H1 (cell line): ENCODE measurements at regions not wholly inside any gene's neighbourhood (a gene's known extent, or its start where the extent isn't known, plus 50 kb on each side); places are given as distances from the start of the nearest gene placed in this dataset.
A peak's percentile ranks its signal among the peaks of the same experiment; 100 is the strongest.

Experiments used
- CTCF ChIA-PET: fragments of 300-600 bp; sonication (Branson Sonifier 250); formaldehyde crosslinking; loops from one replicate; lab custom pipeline; 2021; ENCODE audit not compliant: partially characterized antibody; lab: Charles Lee
- POLR2A ChIA-PET: fragments of 300-600 bp; sonication (Branson Sonifier 250); formaldehyde crosslinking; loops from one replicate; lab custom pipeline; 2021; ENCODE audit warnings: inconsistent platforms; ENCODE audit not compliant: partially characterized antibody; lab: Charles Lee
- DNase-seq, 2 experiments: peaks; one replicate each; pipeline versions ENCODE4 v3.0.0 to v3.0.0-alpha.2; 2010 to 2022; ENCODE audit warnings: low spot score in 2 of 2, low read depth in 1 of 2, mixed read lengths in 1 of 2
- FAIRE-seq: peaks from 2 replicates; lab custom pipeline; 2011; peaks lifted over from hg19 to GRCh38; lab: Jason Lieb, UNC
- H2AFZ ChIP-seq: 2 replicates; pipeline ENCODE4 v1.8.1; 2012; ENCODE audit warnings: low read length, inconsistent platforms
- H2AK5ac ChIP-seq: 2 replicates; pipeline ENCODE4 v1.6.1; 2013; ENCODE audit warnings: low read depth, low read length
- H2BK120ac ChIP-seq: replicated peaks from 2 replicates; pipeline ENCODE3; 2013; ENCODE audit warnings: low read depth, low read length, inconsistent platforms
- H2BK12ac ChIP-seq: 2 replicates; pipeline ENCODE4 v1.6.1; 2013; ENCODE audit warnings: low read depth, low read length
- H2BK15ac ChIP-seq: 2 replicates; pipeline ENCODE4 v1.6.1; 2013; ENCODE audit warnings: low read length
- H2BK20ac ChIP-seq: 2 replicates; pipeline ENCODE4 v1.6.1; 2013; ENCODE audit warnings: low read length
- H2BK5ac ChIP-seq: 2 replicates; pipeline ENCODE4 v1.6.1; 2013; ENCODE audit warnings: low read depth, low read length
- H3K14ac ChIP-seq: 2 replicates; pipeline ENCODE4 v1.6.1; 2013; ENCODE audit warnings: inconsistent platforms; ENCODE audit not compliant: insufficient read length
- H3K18ac ChIP-seq: 2 replicates; pipeline ENCODE4 v1.6.1; 2013; ENCODE audit warnings: low read length; ENCODE audit errors: extremely low read depth
- H3K23ac ChIP-seq: 2 replicates; pipeline ENCODE4 v1.6.1; 2013; ENCODE audit warnings: inconsistent platforms; ENCODE audit not compliant: insufficient read length
- H3K23me2 ChIP-seq: 2 replicates; pipeline ENCODE4 v1.6.1; 2013; ENCODE audit warnings: low read depth, low read length
- H3K27ac ChIP-seq: 2 replicates; pipeline ENCODE4 v1.6.1; 2011; ENCODE audit warnings: low read depth, low read length, inconsistent platforms
- H3K27me3 ChIP-seq, 4 experiments: replicated peaks in 1 of 4; 1 replicate in 1 of 4; 2 replicates in 3 of 4; pipeline versions ENCODE4 v1.6.1 to v1.8.1; 2011 to 2013; ENCODE audit warnings: low read length in 3 of 4, mild to moderate bottlenecking in 3 of 4, inconsistent platforms in 2 of 4, mixed read lengths in 2 of 4, moderate library complexity in 1 of 4; ENCODE audit not compliant: control insufficient read depth in 3 of 4, insufficient read depth in 3 of 4; ENCODE audit errors: extremely low read depth in 1 of 4
- H3K36me3 ChIP-seq, 4 experiments: 2 replicates each; pipeline versions ENCODE4 v1.6.1 to v1.8.1; 2011 to 2013; ENCODE audit warnings: mild to moderate bottlenecking in 4 of 4, low read length in 3 of 4, moderate library complexity in 2 of 4, control low read depth in 1 of 4, inconsistent platforms in 1 of 4; ENCODE audit not compliant: insufficient read depth in 4 of 4, control insufficient read depth in 2 of 4
- H3K4ac ChIP-seq: replicated peaks from 2 replicates; pipeline ENCODE3; 2013; ENCODE audit warnings: low read length, low read depth, mixed read lengths, inconsistent platforms; ENCODE audit not compliant: insufficient read length
- H3K4me1 ChIP-seq, 4 experiments: replicated peaks in 1 of 4; 1 replicate in 1 of 4; 2 replicates in 3 of 4; pipeline versions ENCODE4 v1.6.1 to v1.8.1; 2011 to 2013; ENCODE audit warnings: low read length in 3 of 4, inconsistent platforms in 2 of 4, mixed read lengths in 1 of 4; ENCODE audit not compliant: insufficient read depth in 4 of 4, control insufficient read depth in 3 of 4
- H3K4me2 ChIP-seq, 2 experiments: 2 replicates each; pipeline versions ENCODE4 v1.6.1 to v1.8.1; 2011 to 2013; ENCODE audit warnings: low read depth in 2 of 2, low read length in 2 of 2, control low read depth in 1 of 2, inconsistent platforms in 1 of 2, mild to moderate bottlenecking in 1 of 2; ENCODE audit not compliant: insufficient read depth in 1 of 2
- H3K4me3 ChIP-seq, 4 experiments: fragments of 200-600, 300-600 bp in 1 of 4; sonication (generic), shearing (Covaris generic), sonication (Bioruptor Twin) in 1 of 4; 2 replicates each; pipeline versions ENCODE4 v1.5.1 to v1.8.1; 2011 to 2016; ENCODE audit warnings: low read length in 4 of 4, low read depth in 3 of 4, control low read depth in 2 of 4, inconsistent platforms in 2 of 4, mild to moderate bottlenecking in 2 of 4, mixed read lengths in 1 of 4, moderate library complexity in 1 of 4; ENCODE audit not compliant: insufficient read depth in 2 of 4; ENCODE audit errors: extremely low read depth in 1 of 4
- H3K56ac ChIP-seq: replicated peaks from 2 replicates; pipeline ENCODE3; 2013; ENCODE audit warnings: low read depth, mild to moderate bottlenecking, mixed read lengths, low read length, inconsistent platforms; ENCODE audit not compliant: insufficient read length
- H3K79me1 ChIP-seq: 2 replicates; pipeline ENCODE4 v1.6.1; 2013; ENCODE audit warnings: low read depth, low read length, control low read depth
- H3K79me2 ChIP-seq, 2 experiments: 2 replicates each; pipeline versions ENCODE4 v1.6.1 to v1.8.1; 2012 to 2013; ENCODE audit warnings: low read length in 2 of 2, mild to moderate bottlenecking in 2 of 2, inconsistent platforms in 1 of 2; ENCODE audit not compliant: insufficient read depth in 2 of 2, control insufficient read depth in 1 of 2
- H3K9ac ChIP-seq, 4 experiments: replicated peaks in 1 of 4; 1 replicate in 1 of 4; 2 replicates in 3 of 4; pipeline versions ENCODE4 v1.6.1 to v1.8.1; 2011 to 2013; ENCODE audit warnings: low read depth in 3 of 4, low read length in 3 of 4, control low read depth in 2 of 4, mild to moderate bottlenecking in 2 of 4, moderate library complexity in 2 of 4, inconsistent platforms in 1 of 4; ENCODE audit errors: extremely low read depth in 1 of 4
- H3K9me3 ChIP-seq, 2 experiments: 2 replicates each; pipeline versions ENCODE4 v1.6.1 to v1.8.1; 2012 to 2013; ENCODE audit warnings: mild to moderate bottlenecking in 2 of 2, moderate library complexity in 2 of 2, control low read depth in 1 of 2, inconsistent platforms in 1 of 2, low read depth in 1 of 2, low read length in 1 of 2, mixed read lengths in 1 of 2; ENCODE audit not compliant: insufficient read depth in 2 of 2
- H4K20me1 ChIP-seq, 2 experiments: replicated peaks in 1 of 2; 2 replicates each; pipeline versions ENCODE3 to v1.8.1; 2011 to 2013; ENCODE audit warnings: inconsistent platforms in 2 of 2, low read length in 2 of 2, mild to moderate bottlenecking in 1 of 2; ENCODE audit not compliant: insufficient read depth in 2 of 2, control insufficient read depth in 1 of 2
- H4K5ac ChIP-seq: 2 replicates; pipeline ENCODE4 v1.6.1; 2013; ENCODE audit warnings: low read length, low read depth, mixed read lengths, inconsistent platforms; ENCODE audit not compliant: insufficient read length
- H4K8ac ChIP-seq: 2 replicates; pipeline ENCODE4 v1.8.0; 2013; ENCODE audit warnings: mild to moderate bottlenecking, moderate library complexity, low read length, inconsistent platforms; ENCODE audit not compliant: insufficient read depth; ENCODE audit errors: extremely low read depth
- H4K91ac ChIP-seq: replicated peaks from 2 replicates; pipeline ENCODE3; 2013; ENCODE audit warnings: low read length, mixed read lengths, inconsistent platforms; ENCODE audit not compliant: insufficient read length
- E2F6 ChIP-seq: IDR thresholded peaks from 2 replicates; pipeline ENCODE4 v1.6.1; 2012; ENCODE audit warnings: inconsistent platforms
- EGR1 ChIP-seq: IDR thresholded peaks from 2 replicates; pipeline ENCODE4 v1.6.1; 2011; ENCODE audit warnings: low read depth, low read length, borderline replicate concordance
- EZH2 ChIP-seq: fragments of 200-600 bp; sonication (generic); IDR thresholded peaks from 2 replicates; pipeline ENCODE4 v1.7.1; 2012; ENCODE audit warnings: low read depth, mild to moderate bottlenecking, moderate library complexity, low read length, inconsistent platforms; ENCODE audit not compliant: severe bottlenecking
- HDAC2 ChIP-seq, 2 experiments: fragments of 300-600 bp in 1 of 2; sonication (generic) in 1 of 2; IDR thresholded peaks; 2 replicates each; pipeline ENCODE4 v1.6.1; 2011 to 2012; ENCODE audit warnings: low read depth in 2 of 2, low read length in 2 of 2, mild to moderate bottlenecking in 2 of 2, moderate library complexity in 2 of 2, borderline replicate concordance in 1 of 2, inconsistent platforms in 1 of 2
- KDM4A ChIP-seq: IDR thresholded peaks from one replicate; pipeline ENCODE4 v1.7.1; 2012; ENCODE audit warnings: low read depth, mild to moderate bottlenecking, moderate library complexity, low read length, inconsistent platforms; ENCODE audit not compliant: severe bottlenecking
- NRF1 ChIP-seq: IDR thresholded peaks from 2 replicates; pipeline ENCODE4 v1.6.1; 2011; ENCODE audit warnings: mild to moderate bottlenecking, low read depth, low read length, improper control_type of control experiment
- RNF2 ChIP-seq: fragments of 200-900, 300-1000 bp; sonication (generic); IDR thresholded peaks from 2 replicates; pipeline ENCODE4 v1.7.1; 2016; ENCODE audit warnings: borderline replicate concordance, low read depth, mild to moderate bottlenecking, antibody characterized with exemption, low read length; ENCODE audit not compliant: poor library complexity, severe bottlenecking; ENCODE audit errors: missing control alignments
- SIN3A ChIP-seq, 2 experiments: IDR thresholded peaks in 1 of 2; conservative IDR thresholded peaks in 1 of 2; 2 replicates each; pipeline ENCODE4 v1.6.1; 2011 to 2012; ENCODE audit warnings: low read length in 2 of 2, improper control_type of control experiment in 1 of 2, low read depth in 1 of 2, mild to moderate bottlenecking in 1 of 2
- SP1 ChIP-seq: IDR thresholded peaks from 2 replicates; pipeline ENCODE4 v1.6.1; 2011; ENCODE audit warnings: low read depth, low read length
- TEAD4 ChIP-seq: IDR thresholded peaks from 2 replicates; pipeline ENCODE4 v1.6.1; 2012; ENCODE audit warnings: low read depth, low read length, inconsistent platforms, mixed read lengths
- YY1 ChIP-seq: IDR thresholded peaks from 2 replicates; pipeline ENCODE4 v1.6.1; 2011; ENCODE audit warnings: low read depth, mild to moderate bottlenecking, low read length
- WGBS, 2 experiments: shearing (Covaris generic) in 1 of 2; methylation state at CpG; one replicate each; pipeline versions ENCODE4 v1.1.6 to v1.1.7; 2013 to 2015; ENCODE audit warnings: low lambda C conversion rate in 2 of 2, mixed read lengths in 2 of 2, inconsistent platforms in 1 of 2, low coverage in 1 of 2, missing lambda C conversion rate in 1 of 2; ENCODE audit not compliant: insufficient replicate concordance in 2 of 2, insufficient coverage in 1 of 2, insufficient read length in 1 of 2; ENCODE audit errors: extremely low coverage in 1 of 2, missing lambda C conversion rate in 1 of 2; 5-methylcytosine and 5-hydroxymethylcytosine counted together

GRCh38 chrX:46202733-46203514, 342.3 kb downstream of the ZNF674 start:
- Histone ChIP-seq H2AK5ac (no peak overlapping the region), H4K5ac (no peak overlapping the region), H3K4ac (no peak overlapping the region), H3K56ac (no peak overlapping the region), H2BK20ac (no peak overlapping the region), H2BK120ac (no peak overlapping the region), H3K23me2 (no peaks in the 10 kb centered on the region), H4K8ac (no peak overlapping the region; the same call in 1 of the 2 replicates), H3K23ac (no peak overlapping the region), H3K36me3 (no peaks in the 10 kb centered on the region), H3K27ac (no peak overlapping the region), H3K4me3 (no peak overlapping the region), H3K79me2 (no peaks in the 10 kb centered on the region), H4K20me1 (no peaks in the 10 kb centered on the region), H3K27me3 (no peaks in the 10 kb centered on the region), H3K9me3 (no peaks in the 10 kb centered on the region), H3K14ac (no peak overlapping the region), H2BK5ac (no peak overlapping the region), H3K18ac (peak overlapping the region; percentile 60; the same call in 1 of the 2 replicates), H3K79me1 (no peaks in the 10 kb centered on the region), H3K9ac (no peak overlapping the region), H3K4me2 (no peak overlapping the region), H3K4me1 (peaks cover 0 to 6% (median 0%) of the 10 kb centered on the region in 4 experiments; a peak in 3 of 7 replicates), H4K91ac (no peak overlapping the region), H2BK15ac (no peak overlapping the region), H2BK12ac (no peak overlapping the region), H2AFZ (no peak overlapping the region)
- CTCF ChIA-PET: interaction anchor here (0.7 to 1.3 kb wide), 2 partner anchors 12 to 933 kb away, joined by 3 to 5 read pairs; no protein-coding TSS in a partner anchor
- POLR2A ChIA-PET: no interaction called here
- WGBS, 2 experiments: 78% methylated on average over 5 of the region's 10 CpGs; no CpG with 5 or more reads in 1 of the 2 experiments
- FAIRE-seq (no peak), DNase-seq (no peak)
- TF ChIP-seq EZH2 (no peak), EGR1 (no peak), RNF2 (no peak), TEAD4 (no peak), KDM4A (no peak), SP1 (no peak), YY1 (no peak), HDAC2 (IDR thresholded peaks at IDR 0.05; ENCODE audit: borderline replicate concordance in 1 of 2, low read depth in 2 of 2, low read length in 2 of 2) (no peak), SIN3A (conservative IDR thresholded peaks at IDR 0.05 in 1 of 2, IDR thresholded peaks at IDR 0.05 in 1 of 2; ENCODE audit: low read depth in 1 of 2, low read length in 2 of 2) (no peak), NRF1 (no peak), E2F6 (no peak)
